WTC11 (cell line): ENCODE measurements at regions not wholly inside any gene's neighbourhood (a gene's known extent, or its start where the extent isn't known, plus 50 kb on each side); places are given as distances from the start of the nearest gene placed in this dataset.

Experiments
- ATAC-seq: fragments of 200-7000 bp; cut with Tn5 transposase; 2 replicates; pipeline ENCODE4 v1.10.0; 2021; ENCODE audit warnings: mild to moderate bottlenecking, moderate library complexity
- CTCF ChIA-PET: fragments of 300-600 bp; sonication (Branson Sonifier 250); formaldehyde crosslinking; loops from one replicate; lab custom pipeline; 2021; ENCODE audit warnings: antibody characterized with exemption; lab: Charles Lee
- POLR2A ChIA-PET: fragments of 350-600 bp; sonication (Branson Sonifier 250); formaldehyde crosslinking; loops from one replicate; lab custom pipeline; 2021; ENCODE audit warnings: antibody characterized with exemption; lab: Charles Lee
- DNase-seq: peaks from one replicate; pipeline ENCODE4 v3.0.0; 2021; ENCODE audit warnings: low spot score
- H3K27ac Mint-ChIP-seq: 2 replicates; pipeline ENCODE4 v1.8.0; 2021; ENCODE audit warnings: mixed read lengths
- H3K27me3 Mint-ChIP-seq: 2 replicates; pipeline ENCODE4 v1.8.0; 2021; ENCODE audit warnings: low read depth, mild to moderate bottlenecking, moderate library complexity, mixed read lengths
- H3K36me3 Mint-ChIP-seq: 2 replicates; pipeline ENCODE4 v1.8.0; 2021; ENCODE audit warnings: mixed read lengths
- H3K4me1 Mint-ChIP-seq: 2 replicates; pipeline ENCODE4 v1.8.0; 2022; ENCODE audit warnings: mixed read lengths
- H3K4me3 Mint-ChIP-seq: 2 replicates; pipeline ENCODE4 v1.8.0; 2021; ENCODE audit warnings: mild to moderate bottlenecking, moderate library complexity, mixed read lengths
- H3K9me3 Mint-ChIP-seq: 2 replicates; pipeline ENCODE4 v1.8.0; 2021; ENCODE audit warnings: mixed read lengths
- ATF1 ChIP-seq: sonication (generic); formaldehyde crosslinking; IDR thresholded peaks from 2 replicates; pipeline ENCODE4 v1.8.1; 2023; ENCODE audit warnings: mild to moderate bottlenecking, moderate library complexity, missing genetic modification reagents
- CBFB ChIP-seq: sonication (generic); formaldehyde crosslinking; IDR thresholded peaks from 2 replicates; pipeline ENCODE4 v1.8.1; 2022; ENCODE audit warnings: mild to moderate bottlenecking, low read depth, missing genetic modification reagents
- CREB1 ChIP-seq: sonication (generic); formaldehyde crosslinking; IDR thresholded peaks from 2 replicates; pipeline ENCODE4 v1.8.0; 2023; ENCODE audit warnings: mild to moderate bottlenecking, missing genetic modification reagents
- E2F1 ChIP-seq: sonication (generic); formaldehyde crosslinking; IDR thresholded peaks from 2 replicates; pipeline ENCODE4 v1.8.0; 2022; ENCODE audit warnings: mild to moderate bottlenecking, missing genetic modification reagents
- EMX1 ChIP-seq: fragments of 250-450 bp; sonication (Bioruptor Pico); IDR thresholded peaks from 2 replicates; pipeline ENCODE4 v1.8.0; 2021; ENCODE audit warnings: mild to moderate bottlenecking
- ETV6 ChIP-seq: sonication (generic); formaldehyde crosslinking; IDR thresholded peaks from 2 replicates; pipeline ENCODE4 v1.8.1; 2022; ENCODE audit warnings: mild to moderate bottlenecking, missing genetic modification reagents
- FOXJ3 ChIP-seq: sonication (generic); formaldehyde crosslinking; IDR thresholded peaks from 2 replicates; pipeline ENCODE4 v1.9.0; 2021; ENCODE audit warnings: missing genetic modification reagents, mild to moderate bottlenecking, borderline replicate concordance
- MLX ChIP-seq: sonication (generic); formaldehyde crosslinking; IDR thresholded peaks from 2 replicates; pipeline ENCODE4 v1.8.1; 2023; ENCODE audit warnings: mild to moderate bottlenecking, missing genetic modification reagents, moderate library complexity
- PRDM15 ChIP-seq: sonication (generic); formaldehyde crosslinking; IDR thresholded peaks from 2 replicates; pipeline ENCODE4 v1.8.0; 2022; ENCODE audit warnings: missing genetic modification reagents
- SMAD4 ChIP-seq: sonication (generic); formaldehyde crosslinking; IDR thresholded peaks from 2 replicates; pipeline ENCODE4 v1.8.0; 2022; ENCODE audit warnings: mild to moderate bottlenecking, missing genetic modification reagents
- ZNF232 ChIP-seq: sonication (generic); formaldehyde crosslinking; IDR thresholded peaks from 2 replicates; pipeline ENCODE4 v1.8.0; 2022; ENCODE audit warnings: mild to moderate bottlenecking, missing genetic modification reagents
- ZSCAN18 ChIP-seq: fragments of 250-450 bp; sonication (Bioruptor Pico); IDR thresholded peaks from 2 replicates; pipeline ENCODE4 v2.1.2; 2022; ENCODE audit warnings: mild to moderate bottlenecking, moderate library complexity

- no peak for TF ChIP-seq ATF1 (CRISPR knock-in tag)
- no peak for TF ChIP-seq CBFB (CRISPR knock-in tag)
- TF ChIP-seq EMX1: no peak
- TF ChIP-seq FOXJ3: no peak
Measured at GRCh38 chr1:229114315-229114714, 156.6 kb upstream of the RAB4A start (continued).

- DNase-seq (no peak), ATAC-seq (peak; percentile 93)
- H3K9me3 Mint-ChIP-seq: peaks cover 4% of the 10 kb centered on the region
- H3K4me3 Mint-ChIP-seq: no peak overlapping the region
- no peak overlapping the region for H3K27ac Mint-ChIP-seq
- peaks cover 6% of the 10 kb centered on the region; the same call in 1 of the 2 replicates for H3K27me3 Mint-ChIP-seq
- peak; percentile 47; the same call in 1 of the 2 replicates for TF ChIP-seq ETV6 (CRISPR knock-in tag)
- TF ChIP-seq FOXJ3: no peak
- TF ChIP-seq EMX1: no peak
- no peak for TF ChIP-seq ZNF232 (CRISPR knock-in tag)
- TF ChIP-seq SMAD4 (CRISPR knock-in tag): no peak
- TF ChIP-seq E2F1 (CRISPR knock-in tag): no peak
- no peak for TF ChIP-seq MLX (CRISPR knock-in tag)
- TF ChIP-seq, all 79 proteins: peak for 1
- H3K36me3 Mint-ChIP-seq: no peaks in the 10 kb centered on the region
- H3K4me1 Mint-ChIP-seq: peaks cover 21% of the 10 kb centered on the region
- POLR2A ChIA-PET: no interaction called here
- CTCF ChIA-PET: interaction anchor here (1.0 to 1.6 kb wide), 2 partner anchors 113 to 129 kb away, joined by 4 to 6 read pairs; no protein-coding TSS in a partner anchor
Measured at GRCh38 chr1:229114850-229115365, 156.0 kb upstream of the RAB4A start.

- ChIA-PET POLR2A (no interaction called here), CTCF (no interaction called here)
- Mint-ChIP-seq H3K4me1 (peaks cover 29% of the 10 kb centered on the region), H3K27ac (no peak overlapping the region), H3K4me3 (no peak overlapping the region), H3K9me3 (peaks cover 4% of the 10 kb centered on the region), H3K36me3 (no peaks in the 10 kb centered on the region), H3K27me3 (peaks cover 8% of the 10 kb centered on the region; the same call in 1 of the 2 replicates)
- ATAC-seq: no peak
- DNase-seq: no peak
- TF ChIP-seq MLX (CRISPR knock-in tag) (no peak), CREB1 (CRISPR knock-in tag) (no peak), ZSCAN18 (CRISPR knock-in tag) (no peak), PRDM15 (CRISPR knock-in tag) (no peak)
Measured at GRCh38 chr1:229116114-229116513, 154.8 kb upstream of the RAB4A start.
